Colonic mucosa (tissue), 4 donors: ENCODE measurements at regions not wholly inside any gene's neighbourhood (a gene's known extent, or its start where the extent isn't known, plus 50 kb on each side); places are given as distances from the start of the nearest gene placed in this dataset.

ENCODE experiments used
- DNase-seq: peaks from one replicate; pipeline ENCODE4 v3.0.0-alpha.2; 2020
- H3K27ac ChIP-seq: fragments of 200-600 bp; one replicate; pipeline ENCODE4 v1.8.0; 2021
- H3K27me3 ChIP-seq: fragments of 200-600 bp; one replicate; pipeline ENCODE4 v1.8.0; 2021
- H3K36me3 ChIP-seq: fragments of 200-600 bp; one replicate; pipeline ENCODE4 v1.8.0; 2021
- H3K4me1 ChIP-seq: fragments of 200-600 bp; one replicate; pipeline ENCODE4 v1.8.0; 2021; ENCODE audit warnings: mild to moderate bottlenecking
- H3K4me3 ChIP-seq: fragments of 200-600 bp; one replicate; pipeline ENCODE4 v1.8.0; 2021
- H3K9ac ChIP-seq, 2 donors: one replicate each; pipeline ENCODE4 v1.7.0; 2013; ENCODE audit warnings: control low read depth in 2 of 2, low read depth in 2 of 2, low read length in 2 of 2
- H3K9me3 ChIP-seq: fragments of 200-600 bp; one replicate; pipeline ENCODE4 v1.8.0; 2021
- CTCF ChIP-seq: fragments of 200-600 bp; IDR thresholded peaks from one replicate; pipeline ENCODE4 v1.8.0; 2022; ENCODE audit warnings: antibody characterized with exemption, mild to moderate bottlenecking
- intact Hi-C: fragments of 100-400 bp; cut with DNase I; formaldehyde crosslinking; loops from one replicate; pipeline ENCODE4 v1.14.1; 2022
- donor health status: healthy.
- donor health status: DM: no; HTN: no; CAD: no.
- donor health status: DM: no; HTN: no; CAD: no.

GRCh38 chr1:244271691-244272308, 179.9 kb downstream of the ADSS2 start:
- no peak overlapping the region for H3K4me3 ChIP-seq
- H3K9ac ChIP-seq = no peak overlapping the region
- DNase-seq = no peak
- TF ChIP-seq CTCF = no peak
- no peaks in the 10 kb centered on the region for H3K4me1 ChIP-seq
- H3K36me3 ChIP-seq = no peaks in the 10 kb centered on the region
- no peaks in the 10 kb centered on the region for H3K27me3 ChIP-seq
- intact Hi-C loops = loop anchor here (5.0 to 10.0 kb wide), 3 partner anchors 257 to 929 kb away; no protein-coding TSS in a partner anchor
- no peak overlapping the region for H3K27ac ChIP-seq
- no peaks in the 10 kb centered on the region for H3K9me3 ChIP-seq

- intact Hi-C loops = loop anchor here (5.0 to 10.0 kb wide), 3 partner anchors 258 to 930 kb away; no protein-coding TSS in a partner anchor
- Histone ChIP-seq H3K27ac (no peak overlapping the region), H3K4me1 (no peaks in the 10 kb centered on the region), H3K27me3 (no peaks in the 10 kb centered on the region), H3K36me3 (no peaks in the 10 kb centered on the region), H3K4me3 (no peak overlapping the region), H3K9ac (no peak overlapping the region), H3K9me3 (no peaks in the 10 kb centered on the region)
- peak; percentile 96 for TF ChIP-seq CTCF
- peak; percentile 70 for DNase-seq
These were observed 179.0 kb downstream of the ADSS2 start for GRCh38 chr1:244272471-244273261.

GRCh38 chr1:244273262-244273844, 178.4 kb downstream of the ADSS2 start:
- TF ChIP-seq CTCF = no peak
- Histone ChIP-seq H3K4me1 (no peaks in the 10 kb centered on the region), H3K4me3 (no peak overlapping the region), H3K36me3 (no peaks in the 10 kb centered on the region), H3K27me3 (no peaks in the 10 kb centered on the region), H3K9ac (no peak overlapping the region), H3K27ac (peak overlapping the region; percentile 38), H3K9me3 (no peaks in the 10 kb centered on the region)
- intact Hi-C loops = loop anchor here (5.0 to 10.0 kb wide), 3 partner anchors 259 to 931 kb away; no protein-coding TSS in a partner anchor
- DNase-seq = no peak

GRCh38 chr1:244273845-244274619, 177.7 kb downstream of the ADSS2 start:
- no peaks in the 10 kb centered on the region for H3K9me3 ChIP-seq
- no peaks in the 10 kb centered on the region for H3K27me3 ChIP-seq
- no peak for TF ChIP-seq CTCF
- no peaks in the 10 kb centered on the region for H3K4me1 ChIP-seq
- H3K36me3 ChIP-seq = no peaks in the 10 kb centered on the region
- H3K4me3 ChIP-seq = no peak overlapping the region
- peak overlapping the region; percentile 38 for H3K27ac ChIP-seq
- H3K9ac ChIP-seq = no peak overlapping the region
- DNase-seq = peak; percentile 41
- intact Hi-C loops = loop anchor here (5.0 to 10.0 kb wide), 3 partner anchors 259 to 932 kb away; no protein-coding TSS in a partner anchor

GRCh38 chr1:244276646-244277045, 175.1 kb downstream of the ADSS2 start:
- Histone ChIP-seq H3K27me3 (no peaks in the 10 kb centered on the region), H3K27ac (no peak overlapping the region), H3K9me3 (no peaks in the 10 kb centered on the region), H3K9ac (no peak overlapping the region), H3K36me3 (no peaks in the 10 kb centered on the region), H3K4me1 (no peaks in the 10 kb centered on the region), H3K4me3 (no peak overlapping the region)
- no peak for TF ChIP-seq CTCF
- no peak for DNase-seq
- intact Hi-C loops = loop anchor here (10.0 kb wide), 2 partner anchors 262 to 522 kb away; no protein-coding TSS in a partner anchor
